ENCODE measurements at regions not wholly inside any gene's neighbourhood (a gene's known extent, or its start where the extent isn't known, plus 50 kb on each side); places are given as distances from the start of the nearest gene placed in this dataset.
"Not testable (repeated sequence)": the region's sequence is repeated elsewhere in the genome, so short reads cannot be mapped to it uniquely, and the experiment has no call there.

GRCh38 chr6:5898563-5898962 is 108.2 kb downstream of the NRN1 start:
- DNase-seq, result no peak
- Histone ChIP-seq H3K9me3 (replicated peaks; ENCODE audit: control insufficient read depth, low read depth, low read length) (no peaks in the 10 kb centered on the region), H3K4me3 (ENCODE audit: low read length) (no peak overlapping the region), H3K27ac (ENCODE audit: low read length) (no peak overlapping the region), H3K27me3 (ENCODE audit: control insufficient read depth, insufficient read depth, low read length) (no peaks in the 10 kb centered on the region), H3K36me3 (ENCODE audit: control insufficient read depth, insufficient read depth, low read length) (no peaks in the 10 kb centered on the region), H3K4me1 (ENCODE audit: control insufficient read depth, insufficient read depth, low read length) (no peaks in the 10 kb centered on the region)
- WGBS (ENCODE audit: insufficient coverage), result 94% methylated on average over 8 of the region's 8 CpGs

- H3K4me3 ChIP-seq (ENCODE audit: low read length), result no peak overlapping the region
- 100% methylated on average over 1 of the region's 1 CpG for WGBS (ENCODE audit: insufficient coverage)
- no peaks in the 10 kb centered on the region for H3K27me3 ChIP-seq (ENCODE audit: control insufficient read depth, insufficient read depth, low read length)
- H3K36me3 ChIP-seq (ENCODE audit: control insufficient read depth, insufficient read depth, low read length), result no peaks in the 10 kb centered on the region
- no peak for DNase-seq
- H3K9me3 ChIP-seq (replicated peaks; ENCODE audit: control insufficient read depth, low read depth, low read length), result no peaks in the 10 kb centered on the region
- no peak overlapping the region for H3K27ac ChIP-seq (ENCODE audit: low read length)
- no peaks in the 10 kb centered on the region for H3K4me1 ChIP-seq (ENCODE audit: control insufficient read depth, insufficient read depth, low read length)
Observed at GRCh38 chr6:5898102-5898501, 108.6 kb downstream of the NRN1 start.

GRCh38 chr6:5896476-5897200 is 110.1 kb downstream of the NRN1 start:
- WGBS (ENCODE audit: insufficient coverage), result 91% methylated on average over 8 of the region's 12 CpGs
- no peak for DNase-seq
- Histone ChIP-seq H3K4me1 (ENCODE audit: control insufficient read depth, insufficient read depth, low read length) (no peaks in the 10 kb centered on the region), H3K27me3 (ENCODE audit: control insufficient read depth, insufficient read depth, low read length) (no peaks in the 10 kb centered on the region), H3K36me3 (ENCODE audit: control insufficient read depth, insufficient read depth, low read length) (no peaks in the 10 kb centered on the region), H3K27ac (ENCODE audit: low read length) (no peak overlapping the region), H3K9me3 (replicated peaks; ENCODE audit: control insufficient read depth, low read depth, low read length) (no peaks in the 10 kb centered on the region), H3K4me3 (ENCODE audit: low read length) (no peak overlapping the region)

- H3K27me3 ChIP-seq (ENCODE audit: control insufficient read depth, insufficient read depth, low read length), result no peaks in the 10 kb centered on the region
- WGBS (ENCODE audit: insufficient coverage), result 73% methylated on average over 2 of the region's 4 CpGs
- no peaks in the 10 kb centered on the region for H3K9me3 ChIP-seq (replicated peaks; ENCODE audit: control insufficient read depth, low read depth, low read length)
- no peaks in the 10 kb centered on the region for H3K36me3 ChIP-seq (ENCODE audit: control insufficient read depth, insufficient read depth, low read length)
- DNase-seq, result no peak
- no peak overlapping the region for H3K4me3 ChIP-seq (ENCODE audit: low read length)
- no peaks in the 10 kb centered on the region for H3K4me1 ChIP-seq (ENCODE audit: control insufficient read depth, insufficient read depth, low read length)
- no peak overlapping the region for H3K27ac ChIP-seq (ENCODE audit: low read length)
Observed at GRCh38 chr6:5894357-5894756, 112.4 kb downstream of the NRN1 start.

GRCh38 chr6:5893295-5893694 is 113.4 kb downstream of the NRN1 start:
- no peak for DNase-seq
- no peaks in the 10 kb centered on the region for H3K4me1 ChIP-seq (ENCODE audit: control insufficient read depth, insufficient read depth, low read length)
- H3K27ac ChIP-seq (ENCODE audit: low read length), result no peak overlapping the region
- H3K9me3 ChIP-seq (replicated peaks; ENCODE audit: control insufficient read depth, low read depth, low read length), result no peaks in the 10 kb centered on the region
- no peak overlapping the region for H3K4me3 ChIP-seq (ENCODE audit: low read length)
- H3K27me3 ChIP-seq (ENCODE audit: control insufficient read depth, insufficient read depth, low read length), result no peaks in the 10 kb centered on the region
- WGBS (ENCODE audit: insufficient coverage), result 77% methylated on average over 4 of the region's 4 CpGs
- H3K36me3 ChIP-seq (ENCODE audit: control insufficient read depth, insufficient read depth, low read length), result no peaks in the 10 kb centered on the region

GRCh38 chr6:5892669-5893068 is 114.1 kb downstream of the NRN1 start:
- Histone ChIP-seq H3K4me1 (ENCODE audit: control insufficient read depth, insufficient read depth, low read length) (no peaks in the 10 kb centered on the region), H3K36me3 (ENCODE audit: control insufficient read depth, insufficient read depth, low read length) (no peaks in the 10 kb centered on the region), H3K27ac (ENCODE audit: low read length) (no peak overlapping the region), H3K9me3 (replicated peaks; ENCODE audit: control insufficient read depth, low read depth, low read length) (no peaks in the 10 kb centered on the region), H3K4me3 (ENCODE audit: low read length) (no peak overlapping the region), H3K27me3 (ENCODE audit: control insufficient read depth, insufficient read depth, low read length) (no peaks in the 10 kb centered on the region)
- no peak for DNase-seq
- WGBS (ENCODE audit: insufficient coverage), result 50% methylated on average over 2 of the region's 6 CpGs

- no peaks in the 10 kb centered on the region for H3K9me3 ChIP-seq (replicated peaks; ENCODE audit: control insufficient read depth, low read depth, low read length)
- H3K27ac ChIP-seq (ENCODE audit: low read length), result no peak overlapping the region
- H3K27me3 ChIP-seq (ENCODE audit: control insufficient read depth, insufficient read depth, low read length), result no peaks in the 10 kb centered on the region
- WGBS (ENCODE audit: insufficient coverage), result no CpG with 5 or more reads among the region's 1 CpG
- no peaks in the 10 kb centered on the region for H3K36me3 ChIP-seq (ENCODE audit: control insufficient read depth, insufficient read depth, low read length)
- H3K4me3 ChIP-seq (ENCODE audit: low read length), result no peak overlapping the region
- H3K4me1 ChIP-seq (ENCODE audit: control insufficient read depth, insufficient read depth, low read length), result no peaks in the 10 kb centered on the region
- DNase-seq, result no peak
Observed at GRCh38 chr6:5878792-5879191, 127.9 kb downstream of the NRN1 start.

- no peak for DNase-seq
- Histone ChIP-seq H3K27me3 (ENCODE audit: control insufficient read depth, insufficient read depth, low read length) (no peaks in the 10 kb centered on the region), H3K36me3 (ENCODE audit: control insufficient read depth, insufficient read depth, low read length) (no peaks in the 10 kb centered on the region), H3K9me3 (replicated peaks; ENCODE audit: control insufficient read depth, low read depth, low read length) (peaks cover 4% of the 10 kb centered on the region), H3K4me1 (ENCODE audit: control insufficient read depth, insufficient read depth, low read length) (no peaks in the 10 kb centered on the region), H3K4me3 (ENCODE audit: low read length) (no peak overlapping the region), H3K27ac (ENCODE audit: low read length) (no peak overlapping the region)
- WGBS (ENCODE audit: insufficient coverage), result 81% methylated on average over 3 of the region's 4 CpGs
Observed at GRCh38 chr6:5876076-5876475, 130.6 kb downstream of the NRN1 start.

GRCh38 chr6:5873976-5874375 is 132.7 kb downstream of the NRN1 start:
- not testable (repeated sequence) for H3K4me3 ChIP-seq (ENCODE audit: low read length); H3K36me3 ChIP-seq (ENCODE audit: control insufficient read depth, insufficient read depth, low read length); DNase-seq; H3K9me3 ChIP-seq (replicated peaks; ENCODE audit: control insufficient read depth, low read depth, low read length); H3K4me1 ChIP-seq (ENCODE audit: control insufficient read depth, insufficient read depth, low read length); H3K27ac ChIP-seq (ENCODE audit: low read length); H3K27me3 ChIP-seq (ENCODE audit: control insufficient read depth, insufficient read depth, low read length)

GRCh38 chr6:5871296-5871695 is 135.4 kb downstream of the NRN1 start:
- 93% methylated on average over 2 of the region's 4 CpGs for WGBS (ENCODE audit: insufficient coverage)
- peaks cover 2% of the 10 kb centered on the region for H3K4me1 ChIP-seq (ENCODE audit: control insufficient read depth, insufficient read depth, low read length)

GRCh38 chr6:5869676-5870075 is 137.0 kb downstream of the NRN1 start:
- peaks cover 2% of the 10 kb centered on the region for H3K4me1 ChIP-seq (ENCODE audit: control insufficient read depth, insufficient read depth, low read length)
- H3K36me3 ChIP-seq (ENCODE audit: control insufficient read depth, insufficient read depth, low read length), result no peaks in the 10 kb centered on the region
- no peak for DNase-seq
- H3K4me3 ChIP-seq (ENCODE audit: low read length), result no peak overlapping the region
- WGBS (ENCODE audit: insufficient coverage), result 100% methylated on average over 4 of the region's 4 CpGs
- H3K27me3 ChIP-seq (ENCODE audit: control insufficient read depth, insufficient read depth, low read length), result no peaks in the 10 kb centered on the region
- peaks cover 4% of the 10 kb centered on the region for H3K9me3 ChIP-seq (replicated peaks; ENCODE audit: control insufficient read depth, low read depth, low read length)
- H3K27ac ChIP-seq (ENCODE audit: low read length), result no peak overlapping the region

More at GRCh38 chr6:5871296-5871695, 135.4 kb downstream of the NRN1 start:
- Histone ChIP-seq H3K36me3 (ENCODE audit: control insufficient read depth, insufficient read depth, low read length) (no peaks in the 10 kb centered on the region), H3K27ac (ENCODE audit: low read length) (no peak overlapping the region), H3K4me3 (ENCODE audit: low read length) (no peak overlapping the region), H3K27me3 (ENCODE audit: control insufficient read depth, insufficient read depth, low read length) (no peaks in the 10 kb centered on the region), H3K9me3 (replicated peaks; ENCODE audit: control insufficient read depth, low read depth, low read length) (peaks cover 4% of the 10 kb centered on the region)
- no peak for DNase-seq
